GM12873 (cell line): ENCODE measurements at regions not wholly inside any gene's neighbourhood (a gene's known extent, or its start where the extent isn't known, plus 50 kb on each side); places are given as distances from the start of the nearest gene placed in this dataset.

ENCODE experiments used
- CTCF ChIP-seq: IDR thresholded peaks from 2 replicates; pipeline ENCODE4 v1.5.1; 2012; ENCODE audit warnings: low read depth, mild to moderate bottlenecking, moderate library complexity, low read length, control low read depth; ENCODE audit not compliant: insufficient read depth; ENCODE audit errors: missing control alignments

GRCh38 chr7:7127773-7128172, 54.6 kb upstream of the C1GALT1 start:
- TF ChIP-seq CTCF = no peak

GRCh38 chr7:7129381-7129780, 53.0 kb upstream of the C1GALT1 start:
- TF ChIP-seq CTCF = no peak

GRCh38 chr7:7131273-7131672, 51.1 kb upstream of the C1GALT1 start:
- no peak for TF ChIP-seq CTCF
